ENCODE measurements at regions not wholly inside any gene's neighbourhood (a gene's known extent, or its start where the extent isn't known, plus 50 kb on each side); places are given as distances from the start of the nearest gene placed in this dataset.

DNA sequence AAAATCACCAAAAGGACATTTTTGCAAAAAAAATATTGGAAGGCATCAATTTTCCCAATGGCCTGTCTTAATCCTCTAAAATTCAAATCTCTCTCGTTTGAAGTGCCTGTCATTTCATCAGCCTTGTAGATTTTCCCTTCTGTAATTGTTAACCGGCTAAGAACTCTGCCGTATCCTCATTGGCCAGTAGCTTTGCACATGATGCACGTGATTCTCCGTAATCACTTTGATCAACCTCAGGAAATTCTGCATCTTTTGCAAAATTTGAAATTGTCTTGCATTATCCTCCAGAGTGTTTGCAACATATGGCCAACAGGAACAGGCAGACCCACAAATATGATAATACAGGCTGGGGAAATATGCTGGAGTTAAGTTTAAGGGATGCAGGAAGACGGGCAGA, 184.2 kb upstream of the RPL38 start:
- Histone ChIP-seq H2BK5ac (ENCODE audit: low read depth, low read length) (no peak overlapping the region), H2BK20ac (ENCODE audit: low read length) (no peak overlapping the region), H4K8ac (ENCODE audit: extremely low read depth, insufficient read depth, low read length) (no peak overlapping the region), H3K79me1 (ENCODE audit: low read depth, low read length) (no peaks in the 10 kb centered on the region; the same call in 1 of the 2 replicates), H4K5ac (ENCODE audit: insufficient read length, low read depth, low read length) (no peak overlapping the region), H4K20me1 (replicated peaks in 1 of 2; ENCODE audit: control insufficient read depth in 1 of 2, insufficient read depth in 2 of 2, low read length in 2 of 2) (no peaks in the 10 kb centered on the region), H3K23ac (ENCODE audit: insufficient read length) (no peak overlapping the region), H2BK12ac (ENCODE audit: low read depth, low read length) (no peak overlapping the region), H2BK15ac (ENCODE audit: low read length) (no peak overlapping the region), H2AK5ac (ENCODE audit: low read depth, low read length) (no peak overlapping the region), H3K18ac (ENCODE audit: extremely low read depth, low read length) (no peak overlapping the region), H2BK120ac (replicated peaks; ENCODE audit: low read depth, low read length) (no peak overlapping the region), H2AFZ (ENCODE audit: low read length) (no peak overlapping the region), H3K9me3 (ENCODE audit: insufficient read depth in 2 of 2, low read depth in 1 of 2, low read length in 1 of 2) (no peaks in the 10 kb centered on the region), H3K4me3 (ENCODE audit: extremely low read depth in 1 of 4, insufficient read depth in 2 of 4, low read depth in 3 of 4, low read length in 4 of 4) (no peak overlapping the region), H4K91ac (replicated peaks; ENCODE audit: insufficient read length, low read length) (no peak overlapping the region), H3K4me1 (replicated peaks in 1 of 4; ENCODE audit: control insufficient read depth in 3 of 4, insufficient read depth in 4 of 4, low read length in 3 of 4) (peaks cover 0 to 4% (median under 1%) of the 10 kb centered on the region in 4 experiments; a peak in 3 of 7 replicates), H3K4me2 (ENCODE audit: insufficient read depth in 1 of 2, low read depth in 2 of 2, low read length in 2 of 2) (no peak overlapping the region), H3K9ac (replicated peaks in 1 of 4; ENCODE audit: extremely low read depth in 1 of 4, low read depth in 3 of 4, low read length in 3 of 4) (no peak overlapping the region), H3K36me3 (ENCODE audit: control insufficient read depth in 2 of 4, insufficient read depth in 4 of 4, low read length in 3 of 4) (no peaks in the 10 kb centered on the region), H3K4ac (replicated peaks; ENCODE audit: insufficient read length, low read depth, low read length) (no peak overlapping the region), H3K23me2 (ENCODE audit: low read depth, low read length) (no peaks in the 10 kb centered on the region), H3K79me2 (ENCODE audit: control insufficient read depth in 1 of 2, insufficient read depth in 2 of 2, low read length in 2 of 2) (no peaks in the 10 kb centered on the region), H3K56ac (replicated peaks; ENCODE audit: insufficient read length, low read depth, low read length) (no peak overlapping the region), H3K27me3 (replicated peaks in 1 of 4; ENCODE audit: control insufficient read depth in 3 of 4, extremely low read depth in 1 of 4, insufficient read depth in 3 of 4, low read length in 3 of 4) (0 out of 7 replicates have a peak, but pooled peaks cover 0 to 2% (median 0%) of the 10 kb centered on the region in 4 experiments), H3K14ac (ENCODE audit: insufficient read length) (no peak overlapping the region), H3K27ac (ENCODE audit: low read depth, low read length) (no peak overlapping the region)
- no peak for FAIRE-seq
- DNase-seq (ENCODE audit: low read depth in 1 of 2, low spot score in 2 of 2) = no peak
- POLR2A ChIA-PET (ENCODE audit: partially characterized antibody) = no interaction called here
- WGBS, 2 experiments (ENCODE audit: extremely low coverage in 1 of 2, insufficient coverage in 1 of 2, insufficient read length in 1 of 2, insufficient replicate concordance in 2 of 2, low coverage in 1 of 2, low lambda C conversion rate in 2 of 2, missing lambda C conversion rate in 1 of 2) = 90% methylated on average over 6 of the region's 6 CpGs; no CpG with 5 or more reads in 1 of the 2 experiments
- CTCF ChIA-PET (ENCODE audit: partially characterized antibody) = interaction anchor here (0.9 to 1.3 kb wide), 3 partner anchors 30 to 649 kb away, joined by 3 read pairs; no protein-coding TSS in a partner anchor
- TF ChIP-seq FOSL1 (IDR thresholded peaks at IDR 0.05; ENCODE audit: insufficient read depth, low read depth, low read length) = no peak
- TF ChIP-seq, protein P1, sequence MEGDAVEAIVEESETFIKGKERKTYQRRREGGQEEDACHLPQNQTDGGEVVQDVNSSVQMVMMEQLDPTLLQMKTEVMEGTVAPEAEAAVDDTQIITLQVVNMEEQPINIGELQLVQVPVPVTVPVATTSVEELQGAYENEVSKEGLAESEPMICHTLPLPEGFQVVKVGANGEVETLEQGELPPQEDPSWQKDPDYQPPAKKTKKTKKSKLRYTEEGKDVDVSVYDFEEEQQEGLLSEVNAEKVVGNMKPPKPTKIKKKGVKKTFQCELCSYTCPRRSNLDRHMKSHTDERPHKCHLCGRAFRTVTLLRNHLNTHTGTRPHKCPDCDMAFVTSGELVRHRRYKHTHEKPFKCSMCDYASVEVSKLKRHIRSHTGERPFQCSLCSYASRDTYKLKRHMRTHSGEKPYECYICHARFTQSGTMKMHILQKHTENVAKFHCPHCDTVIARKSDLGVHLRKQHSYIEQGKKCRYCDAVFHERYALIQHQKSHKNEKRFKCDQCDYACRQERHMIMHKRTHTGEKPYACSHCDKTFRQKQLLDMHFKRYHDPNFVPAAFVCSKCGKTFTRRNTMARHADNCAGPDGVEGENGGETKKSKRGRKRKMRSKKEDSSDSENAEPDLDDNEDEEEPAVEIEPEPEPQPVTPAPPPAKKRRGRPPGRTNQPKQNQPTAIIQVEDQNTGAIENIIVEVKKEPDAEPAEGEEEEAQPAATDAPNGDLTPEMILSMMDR (IDR thresholded peaks at IDR 0.05; ENCODE audit: control extremely low read depth in 1 of 3, insufficient read depth in 1 of 3, low read depth in 1 of 3, low read length in 3 of 3) = no peak
- TF ChIP-seq, protein P2, sequence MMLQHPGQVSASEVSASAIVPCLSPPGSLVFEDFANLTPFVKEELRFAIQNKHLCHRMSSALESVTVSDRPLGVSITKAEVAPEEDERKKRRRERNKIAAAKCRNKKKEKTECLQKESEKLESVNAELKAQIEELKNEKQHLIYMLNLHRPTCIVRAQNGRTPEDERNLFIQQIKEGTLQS (IDR thresholded peaks at IDR 0.05; ENCODE audit: insufficient read depth, low read depth, low read length) = no peak
- no peak for TF ChIP-seq TBP (IDR thresholded peaks at IDR 0.05; ENCODE audit: low read depth, low read length)
- TF ChIP-seq, protein P3, sequence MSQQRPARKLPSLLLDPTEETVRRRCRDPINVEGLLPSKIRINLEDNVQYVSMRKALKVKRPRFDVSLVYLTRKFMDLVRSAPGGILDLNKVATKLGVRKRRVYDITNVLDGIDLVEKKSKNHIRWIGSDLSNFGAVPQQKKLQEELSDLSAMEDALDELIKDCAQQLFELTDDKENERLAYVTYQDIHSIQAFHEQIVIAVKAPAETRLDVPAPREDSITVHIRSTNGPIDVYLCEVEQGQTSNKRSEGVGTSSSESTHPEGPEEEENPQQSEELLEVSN (IDR thresholded peaks at IDR 0.05) = no peak
- TF ChIP-seq RFX5 (IDR thresholded peaks at IDR 0.05; ENCODE audit: borderline replicate concordance, low read depth, low read length) = no peak
- no peak for TF ChIP-seq SIN3A (conservative IDR thresholded peaks at IDR 0.05 in 1 of 2, IDR thresholded peaks at IDR 0.05 in 1 of 2; ENCODE audit: low read depth in 1 of 2, low read length in 2 of 2)
